ENCODE measurements at regions not wholly inside any gene's neighbourhood (a gene's known extent, or its start where the extent isn't known, plus 50 kb on each side); places are given as distances from the start of the nearest gene placed in this dataset.

- Histone ChIP-seq H3K4me1 (ENCODE audit: insufficient read depth, low read length, poor library complexity, severe bottlenecking) (no peaks in the 10 kb centered on the region), H3K9me3 (ENCODE audit: low read length) (no peaks in the 10 kb centered on the region), H3K36me3 (ENCODE audit: insufficient read depth, low read length) (no peaks in the 10 kb centered on the region), H3K9me2 (ENCODE audit: insufficient read depth, low read length) (no peaks in the 10 kb centered on the region), H4K20me1 (ENCODE audit: insufficient read depth, low read length) (no peaks in the 10 kb centered on the region), H3K4me3 (ENCODE audit: low read depth, low read length, poor library complexity, severe bottlenecking) (no peak overlapping the region), H2AFZ (ENCODE audit: low read length) (no peak overlapping the region), H3K79me2 (ENCODE audit: insufficient read depth, low read depth, low read length) (no peaks in the 10 kb centered on the region), H3K4me2 (ENCODE audit: low read length) (no peak overlapping the region), H3K27ac (ENCODE audit: low read depth, low read length, poor library complexity, severe bottlenecking) (no peak overlapping the region)
- CTCF ChIA-PET (ENCODE audit: unreplicated experiment): no interaction called here
- BruUV-seq (replicated peaks): no TSS peak
- intact Hi-C loops (cut with micrococcal nuclease; ENCODE audit: unreplicated experiment): no loop called here
- POLR2A ChIA-PET: interaction anchor here (0.6 kb wide), 1 partner anchor 107 kb away, joined by 7 read pairs; no protein-coding TSS in a partner anchor
- no peak for DNase-seq (ENCODE audit: low spot score)
- TF ChIP-seq EZH2phosphoT487 (IDR thresholded peaks at IDR 0.05; ENCODE audit: borderline replicate concordance, low read depth, low read length) (no peak), CTCF (conservative IDR thresholded peaks at IDR 0.05; ENCODE audit: low read length) (no peak)
These were observed 152.8 kb upstream of the PARP11 start for GRCh38 chr12:4026020-4026358.

GRCh38 chr12:4025181-4026019 is 152.2 kb upstream of the PARP11 start:
- no peak overlapping the region for H3K4me2 ChIP-seq (ENCODE audit: low read length)
- no TSS peak for BruUV-seq (replicated peaks)
- ChIA-PET POLR2A (no interaction called here), CTCF (ENCODE audit: unreplicated experiment) (no interaction called here)
- H2AFZ ChIP-seq (ENCODE audit: low read length): no peak overlapping the region
- no peak overlapping the region for H3K4me3 ChIP-seq (ENCODE audit: low read depth, low read length, poor library complexity, severe bottlenecking)
- no peaks in the 10 kb centered on the region for H3K4me1 ChIP-seq (ENCODE audit: insufficient read depth, low read length, poor library complexity, severe bottlenecking)
- no peaks in the 10 kb centered on the region for H3K36me3 ChIP-seq (ENCODE audit: insufficient read depth, low read length)
- no peaks in the 10 kb centered on the region for H3K79me2 ChIP-seq (ENCODE audit: insufficient read depth, low read depth, low read length)
- DNase-seq (ENCODE audit: low spot score): no peak
- no peaks in the 10 kb centered on the region for H4K20me1 ChIP-seq (ENCODE audit: insufficient read depth, low read length)
- no peak overlapping the region for H3K27ac ChIP-seq (ENCODE audit: low read depth, low read length, poor library complexity, severe bottlenecking)
- no peaks in the 10 kb centered on the region for H3K9me3 ChIP-seq (ENCODE audit: low read length)
- no peak for TF ChIP-seq EZH2phosphoT487 (IDR thresholded peaks at IDR 0.05; ENCODE audit: borderline replicate concordance, low read depth, low read length)
- intact Hi-C loops (cut with micrococcal nuclease; ENCODE audit: unreplicated experiment): no loop called here
- H3K9me2 ChIP-seq (ENCODE audit: insufficient read depth, low read length): no peaks in the 10 kb centered on the region

- Histone ChIP-seq H2AFZ (ENCODE audit: low read length) (no peak overlapping the region), H3K4me3 (ENCODE audit: low read depth, low read length, poor library complexity, severe bottlenecking) (no peak overlapping the region), H4K20me1 (ENCODE audit: insufficient read depth, low read length) (no peaks in the 10 kb centered on the region), H3K9me3 (ENCODE audit: low read length) (no peaks in the 10 kb centered on the region), H3K4me1 (ENCODE audit: insufficient read depth, low read length, poor library complexity, severe bottlenecking) (no peaks in the 10 kb centered on the region), H3K9me2 (ENCODE audit: insufficient read depth, low read length) (no peaks in the 10 kb centered on the region), H3K4me2 (ENCODE audit: low read length) (no peak overlapping the region), H3K27ac (ENCODE audit: low read depth, low read length, poor library complexity, severe bottlenecking) (no peak overlapping the region), H3K36me3 (ENCODE audit: insufficient read depth, low read length) (no peaks in the 10 kb centered on the region), H3K79me2 (ENCODE audit: insufficient read depth, low read depth, low read length) (no peaks in the 10 kb centered on the region)
- POLR2A ChIA-PET: no interaction called here
- CTCF ChIA-PET (ENCODE audit: unreplicated experiment): no interaction called here
- intact Hi-C loops (cut with micrococcal nuclease; ENCODE audit: unreplicated experiment): no loop called here
- no TSS peak for BruUV-seq (replicated peaks)
- no peak for TF ChIP-seq CTCF (conservative IDR thresholded peaks at IDR 0.05; ENCODE audit: low read length)
- DNase-seq (ENCODE audit: low spot score): no peak
These were observed 151.5 kb upstream of the PARP11 start for GRCh38 chr12:4024701-4025100.
